Body of pancreas (tissue), 4 donors: ENCODE measurements at regions not wholly inside any gene's neighbourhood (a gene's known extent, or its start where the extent isn't known, plus 50 kb on each side); places are given as distances from the start of the nearest gene placed in this dataset.

Source experiments
- ATAC-seq: fragments of 150-250 bp; one replicate; pipeline ENCODE4 v1.9.1; 2016
- DNase-seq, 4 donors: peaks; one replicate each; pipeline ENCODE4 v3.0.0-alpha.2; 2019
- H3K27ac ChIP-seq, 4 donors: fragments of 200-600 bp; sonication (generic); 1 replicate in 3 of 4; 2 replicates in 1 of 4; pipeline versions ENCODE4 v1.5.1 to v1.6.1; 2016 to 2019; ENCODE audit warnings: mild to moderate bottlenecking in 1 of 4, mixed read lengths in 1 of 4, moderate library complexity in 1 of 4
- H3K27me3 ChIP-seq, 2 donors: fragments of 200-600 bp; sonication (generic); one replicate each; pipeline ENCODE4 v1.6.0; 2016; ENCODE audit warnings: mild to moderate bottlenecking in 1 of 2
- H3K36me3 ChIP-seq, 2 donors: fragments of 200-600 bp; sonication (generic); replicated peaks in 1 of 2; 2 replicates each; pipeline ENCODE4 v1.5.1; 2016; ENCODE audit warnings: low read depth in 2 of 2; ENCODE audit not compliant: insufficient read depth in 1 of 2
- H3K4me1 ChIP-seq: fragments of 200-600 bp; sonication (generic); one replicate; pipeline ENCODE4 v1.6.0; 2016
- H3K4me3 ChIP-seq, 2 donors: fragments of 200-600 bp; sonication (generic); 1 replicate in 1 of 2; 2 replicates in 1 of 2; pipeline ENCODE4 v1.5.1; 2016 to 2019
- H3K9me3 ChIP-seq, 3 donors: fragments of 200-600 bp; sonication (generic); 1 replicate in 2 of 3; 2 replicates in 1 of 3; pipeline ENCODE4 v1.5.1; 2016
- POLR2A ChIP-seq, 3 donors: fragments of 450-650 bp; IDR thresholded peaks; one replicate each; pipeline ENCODE4 v1.6.1; 2016; ENCODE audit warnings: antibody characterized with exemption in 3 of 3, mild to moderate bottlenecking in 2 of 3
- WGBS, 2 donors: methylation state at CpG; one replicate each; pipeline ENCODE4 v1.1.5; 2017; 5-methylcytosine and 5-hydroxymethylcytosine counted together
- intact Hi-C: fragments of 100-400 bp; cut with DNase I; formaldehyde crosslinking; loops from one replicate; pipeline ENCODE4 v1.15.1; 2023
- TF ChIP-seq, protein P1 (sequence below), 7 experiments: fragments of 450-650 bp in 4 of 7; fragments of 200-600 bp in 3 of 7; sonication (generic) in 3 of 7; IDR thresholded peaks; one replicate each; pipeline ENCODE4 v1.5.1; 2016 to 2019; ENCODE audit warnings: antibody characterized with exemption in 7 of 7

DNA sequence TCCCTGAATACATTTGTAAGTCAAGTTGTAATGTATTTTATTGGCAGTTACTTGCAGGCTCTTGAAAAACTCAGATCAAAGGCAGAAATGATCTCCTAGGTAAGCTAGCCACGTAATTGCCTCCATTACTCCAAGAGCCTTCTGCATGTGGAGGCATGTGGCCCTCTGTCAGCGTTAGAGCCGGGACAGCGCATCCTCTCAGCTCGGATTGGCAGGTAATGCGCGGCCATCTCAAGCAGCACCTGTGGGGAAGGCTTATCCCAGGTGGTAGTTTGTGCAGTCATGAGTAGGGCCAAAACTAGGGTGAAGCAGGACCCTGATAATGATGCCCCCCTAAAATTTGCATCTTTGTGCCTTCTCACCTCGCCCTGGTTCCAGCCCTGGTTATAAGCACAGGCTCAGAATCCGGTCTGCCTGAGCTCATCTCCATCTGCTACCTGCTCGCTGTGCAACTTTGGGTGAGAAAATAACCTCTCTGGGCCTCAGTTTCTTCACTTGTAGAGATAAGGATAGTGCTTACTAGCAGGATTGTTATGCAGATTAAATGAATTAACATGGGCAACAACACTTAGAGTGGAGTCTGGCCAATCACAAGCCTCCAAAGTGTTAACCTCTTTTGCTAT, 157.5 kb upstream of the PMEPA1 start:
- 73 to 89% methylated on average over 6 to 10 of the region's 10 CpGs for whole genome bisulfite sequencing, 2 donors
- ATAC-seq = no peak
- intact Hi-C loops = no loop called here
- DNase-seq = no peak
- H3K36me3 ChIP-seq = no peaks in the 10 kb centered on the region
- H3K4me1 ChIP-seq = no peaks in the 10 kb centered on the region
- no peaks in the 10 kb centered on the region for H3K27me3 ChIP-seq
- no peak overlapping the region for H3K27ac ChIP-seq
- H3K4me3 ChIP-seq = no peak overlapping the region
- TF ChIP-seq, protein P1, sequence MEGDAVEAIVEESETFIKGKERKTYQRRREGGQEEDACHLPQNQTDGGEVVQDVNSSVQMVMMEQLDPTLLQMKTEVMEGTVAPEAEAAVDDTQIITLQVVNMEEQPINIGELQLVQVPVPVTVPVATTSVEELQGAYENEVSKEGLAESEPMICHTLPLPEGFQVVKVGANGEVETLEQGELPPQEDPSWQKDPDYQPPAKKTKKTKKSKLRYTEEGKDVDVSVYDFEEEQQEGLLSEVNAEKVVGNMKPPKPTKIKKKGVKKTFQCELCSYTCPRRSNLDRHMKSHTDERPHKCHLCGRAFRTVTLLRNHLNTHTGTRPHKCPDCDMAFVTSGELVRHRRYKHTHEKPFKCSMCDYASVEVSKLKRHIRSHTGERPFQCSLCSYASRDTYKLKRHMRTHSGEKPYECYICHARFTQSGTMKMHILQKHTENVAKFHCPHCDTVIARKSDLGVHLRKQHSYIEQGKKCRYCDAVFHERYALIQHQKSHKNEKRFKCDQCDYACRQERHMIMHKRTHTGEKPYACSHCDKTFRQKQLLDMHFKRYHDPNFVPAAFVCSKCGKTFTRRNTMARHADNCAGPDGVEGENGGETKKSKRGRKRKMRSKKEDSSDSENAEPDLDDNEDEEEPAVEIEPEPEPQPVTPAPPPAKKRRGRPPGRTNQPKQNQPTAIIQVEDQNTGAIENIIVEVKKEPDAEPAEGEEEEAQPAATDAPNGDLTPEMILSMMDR (IDR thresholded peaks at IDR 0.05) = no peak
- TF ChIP-seq POLR2A (IDR thresholded peaks at IDR 0.05) = no peak
- no peaks in the 10 kb centered on the region for H3K9me3 ChIP-seq

- ATAC-seq (no peak), DNase-seq (no peak)
- H3K36me3 ChIP-seq = no peaks in the 10 kb centered on the region
- no peaks in the 10 kb centered on the region for H3K27me3 ChIP-seq
- WGBS, 2 donors = 39 to 41% methylated on average over 6 of the region's 6 CpGs
- intact Hi-C loops = no loop called here
- no peak overlapping the region for H3K4me3 ChIP-seq
- no peak overlapping the region for H3K27ac ChIP-seq
- H3K4me1 ChIP-seq = no peaks in the 10 kb centered on the region
- TF ChIP-seq POLR2A (IDR thresholded peaks at IDR 0.05) = no peak
- TF ChIP-seq, protein P1 (IDR thresholded peaks at IDR 0.05) = no peak
- H3K9me3 ChIP-seq = no peaks in the 10 kb centered on the region
These were observed 156.7 kb upstream of the PMEPA1 start for GRCh38 chr20:57866250-57867106.

GRCh38 chr20:57865266-57865665, 155.5 kb upstream of the PMEPA1 start:
- no peaks in the 10 kb centered on the region for H3K9me3 ChIP-seq
- TF ChIP-seq, protein P1 (IDR thresholded peaks at IDR 0.05) = no peak
- no peak for TF ChIP-seq POLR2A (IDR thresholded peaks at IDR 0.05)
- 50 to 60% methylated on average over 2 of the region's 2 CpGs for WGBS, 2 donors
- no peak overlapping the region for H3K4me3 ChIP-seq
- intact Hi-C loops = no loop called here
- no peak for ATAC-seq
- H3K4me1 ChIP-seq = no peaks in the 10 kb centered on the region
- no peak overlapping the region for H3K27ac ChIP-seq
- DNase-seq = no peak
- H3K36me3 ChIP-seq = no peaks in the 10 kb centered on the region
- H3K27me3 ChIP-seq = no peaks in the 10 kb centered on the region

- H3K4me1 ChIP-seq = no peaks in the 10 kb centered on the region
- no peaks in the 10 kb centered on the region for H3K36me3 ChIP-seq
- no peak for ATAC-seq
- no peaks in the 10 kb centered on the region for H3K9me3 ChIP-seq
- intact Hi-C loops = no loop called here
- WGBS, 2 donors = 74 to 75% methylated on average over 6 of the region's 6 CpGs
- DNase-seq = no peak
- H3K27me3 ChIP-seq = no peaks in the 10 kb centered on the region
- no peak for TF ChIP-seq POLR2A (IDR thresholded peaks at IDR 0.05)
- TF ChIP-seq, protein P1 (IDR thresholded peaks at IDR 0.05) = no peak
- H3K4me3 ChIP-seq = no peak overlapping the region
- no peak overlapping the region for H3K27ac ChIP-seq
These were observed 150.8 kb upstream of the PMEPA1 start for GRCh38 chr20:57860576-57860975.
